PC-3 (cell line): ENCODE measurements at regions not wholly inside any gene's neighbourhood (a gene's known extent, or its start where the extent isn't known, plus 50 kb on each side); places are given as distances from the start of the nearest gene placed in this dataset.

ENCODE experiments used
- ATAC-seq: fragments of 200-7000 bp; cut with Tn5 transposase; 2 replicates; pipeline ENCODE4 v1.9.1; 2020; ENCODE audit warnings: mild to moderate bottlenecking, moderate library complexity
- BruUV-seq: library from RNA; stranded (reverse); fragments of 400-500 nt; replicated peaks from 2 replicates; lab custom pipeline; 2021; lab: Mats Ljungman, UMichigan
- CTCF ChIA-PET: fragments of 300-600 bp; sonication (Branson Sonifier 250); formaldehyde crosslinking; loops from one replicate; lab custom pipeline; 2022; ENCODE audit warnings: antibody characterized with exemption; lab: Charles Lee
- POLR2A ChIA-PET: fragments of 300-600 bp; sonication (Branson Sonifier 250); formaldehyde crosslinking; loops from one replicate; lab custom pipeline; 2022; ENCODE audit warnings: antibody characterized with exemption; ENCODE audit not compliant: unreplicated experiment; lab: Charles Lee
- DNase-seq: peaks from one replicate; pipeline ENCODE4 v3.0.0-alpha.2; 2015
- H2AFZ ChIP-seq: fragments of 300-600 bp; sonication (generic); 2 replicates; pipeline ENCODE4 v1.6.0; 2016; ENCODE audit warnings: antibody characterized with exemption, low read length
- H3F3A ChIP-seq: fragments of 300-600 bp; sonication (generic); one replicate; pipeline ENCODE4 v1.6.0; 2017; ENCODE audit warnings: antibody characterized with exemption, low read length, control low read depth, mild to moderate bottlenecking; ENCODE audit not compliant: unreplicated experiment
- H3K27ac ChIP-seq: fragments of 300-600 bp; sonication (generic); 2 replicates; pipeline ENCODE4 v1.5.1; 2016; ENCODE audit warnings: mild to moderate bottlenecking, low read length
- H3K27me3 ChIP-seq: fragments of 300-600 bp; sonication (generic); 2 replicates; pipeline ENCODE4 v1.6.1; 2016; ENCODE audit warnings: low read length, mixed read lengths
- H3K36me3 ChIP-seq: fragments of 300-600 bp; sonication (generic); 2 replicates; pipeline ENCODE4 v1.6.1; 2016; ENCODE audit warnings: low read depth, mixed run types, low read length, mixed read lengths
- H3K4me1 ChIP-seq: fragments of 300-600 bp; sonication (generic); 2 replicates; pipeline ENCODE4 v1.5.1; 2016; ENCODE audit warnings: low read length; ENCODE audit not compliant: insufficient read depth
- H3K4me2 ChIP-seq: fragments of 300-600 bp; sonication (generic); 2 replicates; pipeline ENCODE4 v1.6.0; 2016; ENCODE audit warnings: low read length
- H3K4me3 ChIP-seq: fragments of 300-600 bp; sonication (generic); 2 replicates; pipeline ENCODE4 v1.5.1; 2016; ENCODE audit warnings: mild to moderate bottlenecking, low read length, mixed read lengths
- H3K79me2 ChIP-seq: fragments of 300-600 bp; sonication (generic); 2 replicates; pipeline ENCODE4 v1.6.1; 2017; ENCODE audit warnings: low read length, mixed read lengths
- H3K9ac ChIP-seq: fragments of 300-600 bp; sonication (generic); 2 replicates; pipeline ENCODE4 v1.6.0; 2016; ENCODE audit warnings: mild to moderate bottlenecking, low read length
- H3K9me2 ChIP-seq: fragments of 300-600 bp; sonication (generic); replicated peaks from 2 replicates; pipeline ENCODE4 v1.6.1; 2016; ENCODE audit warnings: mixed run types, low read length, mixed read lengths
- H3K9me3 ChIP-seq: fragments of 300-600 bp; sonication (generic); 2 replicates; pipeline ENCODE4 v1.6.1; 2016; ENCODE audit warnings: low read length, mixed read lengths
- H4K20me1 ChIP-seq: fragments of 300-600 bp; sonication (generic); 2 replicates; pipeline ENCODE4 v1.6.1; 2016; ENCODE audit warnings: low read length, mixed read lengths
- CTCF ChIP-seq: fragments of 300-600 bp; sonication (generic); conservative IDR thresholded peaks from 2 replicates; pipeline ENCODE4 v1.5.1; 2017; ENCODE audit warnings: antibody characterized with exemption, low read depth, mild to moderate bottlenecking, low read length
- EZH2 ChIP-seq: fragments of 300-600 bp; sonication (generic); IDR thresholded peaks from one replicate; pipeline ENCODE4 v1.6.1; 2017; ENCODE audit warnings: antibody characterized with exemption, mild to moderate bottlenecking, low read length; ENCODE audit not compliant: unreplicated experiment
- EZH2phosphoT487 ChIP-seq: fragments of 300-600 bp; sonication (generic); IDR thresholded peaks from 2 replicates; pipeline ENCODE4 v1.6.1; 2018; ENCODE audit warnings: mild to moderate bottlenecking, antibody characterized with exemption, low read length, borderline replicate concordance
- intact Hi-C: fragments of 100-400 bp; cut with micrococcal nuclease; formaldehyde crosslinking; loops from 2 replicates; pipeline ENCODE4 v1.9.0; 2023

- Histone ChIP-seq H3K4me3 (no peak overlapping the region), H3K36me3 (no peaks in the 10 kb centered on the region), H3K4me1 (peaks cover 24% of the 10 kb centered on the region), H3K9ac (peak overlapping the region; percentile 64), H4K20me1 (no peaks in the 10 kb centered on the region), H3K9me2 (no peaks in the 10 kb centered on the region), H3K9me3 (no peaks in the 10 kb centered on the region), H3K27ac (peak overlapping the region; percentile 94), H3K4me2 (peak overlapping the region; percentile 54), H3K79me2 (no peaks in the 10 kb centered on the region), H3K27me3 (no peaks in the 10 kb centered on the region), H2AFZ (peak overlapping the region; percentile 59; the same call in 1 of the 2 replicates), H3F3A (no peaks in the 10 kb centered on the region)
- ATAC-seq (peak; percentile 78), DNase-seq (peak; percentile 71)
- intact Hi-C loops = no loop called here
- BruUV-seq = no TSS peak
- POLR2A ChIA-PET = no interaction called here
- TF ChIP-seq EZH2phosphoT487 (no peak), CTCF (no peak), EZH2 (no peak)
- CTCF ChIA-PET = no interaction called here
These were observed 353.3 kb upstream of the HTR2A start for GRCh38 chr13:47250146-47250545.

- H3K4me3 ChIP-seq = no peak overlapping the region
- no peaks in the 10 kb centered on the region for H3K9me2 ChIP-seq
- no TSS peak for BruUV-seq
- H4K20me1 ChIP-seq = no peaks in the 10 kb centered on the region
- peak overlapping the region; percentile 54; the same call in 1 of the 2 replicates for H3K4me2 ChIP-seq
- H3K27me3 ChIP-seq = no peaks in the 10 kb centered on the region
- peak overlapping the region; percentile 94 for H3K27ac ChIP-seq
- no peaks in the 10 kb centered on the region for H3K9me3 ChIP-seq
- H3K36me3 ChIP-seq = no peaks in the 10 kb centered on the region
- H3F3A ChIP-seq = no peaks in the 10 kb centered on the region
- H3K4me1 ChIP-seq = peaks cover 24% of the 10 kb centered on the region
- H2AFZ ChIP-seq = no peak overlapping the region
- peak; percentile 63; the same call in 1 of the 2 replicates for ATAC-seq
- H3K79me2 ChIP-seq = no peaks in the 10 kb centered on the region
- peak overlapping the region; percentile 64 for H3K9ac ChIP-seq
- no peak for TF ChIP-seq CTCF
- no peak for TF ChIP-seq EZH2phosphoT487
- no peak for TF ChIP-seq EZH2
- ChIA-PET CTCF (no interaction called here), POLR2A (no interaction called here)
- DNase-seq = peak; percentile 54
- intact Hi-C loops = no loop called here
These were observed 352.4 kb upstream of the HTR2A start for GRCh38 chr13:47249266-47249665.

DNA sequence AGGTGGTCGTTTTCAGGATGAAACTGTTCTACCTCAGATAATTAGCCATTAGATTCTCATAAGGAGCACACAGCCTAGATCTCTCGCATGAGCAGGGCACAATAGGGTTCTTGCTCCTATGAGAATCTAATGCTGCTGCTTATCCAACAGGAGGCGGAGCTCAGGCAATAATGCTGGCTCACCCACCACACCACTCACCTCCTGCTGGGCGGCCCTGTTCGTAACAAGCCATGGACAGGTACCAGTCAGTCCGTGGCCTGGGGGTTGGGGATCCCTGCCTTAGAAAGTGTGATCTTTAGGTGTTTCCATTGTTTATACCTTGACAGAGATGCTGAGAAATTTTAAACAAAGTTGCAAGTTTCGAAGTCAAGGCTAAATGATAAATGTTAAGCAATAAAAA is 344.6 kb upstream of the HTR2A start:
- no peaks in the 10 kb centered on the region for H3K27me3 ChIP-seq
- H3K4me2 ChIP-seq = no peak overlapping the region
- no peaks in the 10 kb centered on the region for H3K9me2 ChIP-seq
- H3F3A ChIP-seq = no peaks in the 10 kb centered on the region
- no peak overlapping the region for H3K9ac ChIP-seq
- H3K4me1 ChIP-seq = no peaks in the 10 kb centered on the region
- H3K79me2 ChIP-seq = no peaks in the 10 kb centered on the region
- H3K9me3 ChIP-seq = no peaks in the 10 kb centered on the region
- no peak overlapping the region for H3K4me3 ChIP-seq
- H3K27ac ChIP-seq = no peak overlapping the region
- DNase-seq (no peak), ATAC-seq (no peak)
- TF ChIP-seq EZH2 (no peak), EZH2phosphoT487 (no peak), CTCF (no peak)
- H3K36me3 ChIP-seq = no peaks in the 10 kb centered on the region
- no TSS peak for BruUV-seq
- no peak overlapping the region for H2AFZ ChIP-seq
- intact Hi-C loops = no loop called here
- CTCF ChIA-PET = no interaction called here
- POLR2A ChIA-PET = no interaction called here
- H4K20me1 ChIP-seq = no peaks in the 10 kb centered on the region
